Breast epithelium (tissue), 3 donors: ENCODE measurements at regions not wholly inside any gene's neighbourhood (a gene's known extent, or its start where the extent isn't known, plus 50 kb on each side); places are given as distances from the start of the nearest gene placed in this dataset.

Source experiments
- CTCF ChIP-seq, 3 donors: fragments of 450-650 bp; IDR thresholded peaks; one replicate each; pipeline ENCODE4 v1.5.1; 2016 to 2017; ENCODE audit warnings: antibody characterized with exemption in 3 of 3, mild to moderate bottlenecking in 3 of 3, moderate library complexity in 3 of 3
- POLR2AphosphoS5 ChIP-seq, 3 donors: sonication (generic); formaldehyde crosslinking; IDR thresholded peaks; one replicate each; pipeline ENCODE4 v1.6.1; 2017; ENCODE audit warnings: antibody characterized with exemption in 3 of 3

GRCh38 chr2:7557376-7557775 lies 640.2 kb downstream of the RNF144A start:
- TF ChIP-seq POLR2AphosphoS5 (IDR thresholded peaks at IDR 0.05), result no peak
- no peak for TF ChIP-seq CTCF (IDR thresholded peaks at IDR 0.05)
